ENCODE measurements at regions not wholly inside any gene's neighbourhood (a gene's known extent, or its start where the extent isn't known, plus 50 kb on each side); places are given as distances from the start of the nearest gene placed in this dataset.

- DNase-seq (ENCODE audit: low read depth in 2 of 2), result no peak
- Histone ChIP-seq H3K27me3 (ENCODE audit: control insufficient read depth, insufficient read depth, low read length) (no peaks in the 10 kb centered on the region), H3K79me2 (ENCODE audit: control insufficient read depth, insufficient read depth, low read length) (no peaks in the 10 kb centered on the region), H3K27ac (ENCODE audit: insufficient read depth, low read length) (no peak overlapping the region), H2AFZ (ENCODE audit: low read length) (no peak overlapping the region), H3K9ac (ENCODE audit: insufficient read depth, low read length) (no peak overlapping the region), H3K36me3 (ENCODE audit: control insufficient read depth, insufficient read depth, low read length) (no peaks in the 10 kb centered on the region), H3K4me2 (ENCODE audit: extremely low read depth, insufficient read depth, low read length) (no peak overlapping the region), H4K20me1 (ENCODE audit: control insufficient read depth, extremely low read depth, insufficient read depth, low read length) (no peaks in the 10 kb centered on the region), H3K4me1 (ENCODE audit: control insufficient read depth, extremely low read depth, insufficient read depth, low read length) (no peaks in the 10 kb centered on the region), H3K4me3 (replicated peaks in 1 of 4; ENCODE audit: control extremely low read depth in 1 of 4, insufficient read depth in 1 of 4, low read depth in 3 of 4, low read length in 4 of 4) (no peak overlapping the region), H3K9me3 (ENCODE audit: control insufficient read depth, insufficient read depth, low read depth, low read length) (no peaks in the 10 kb centered on the region)
- no peak for TF ChIP-seq CTCF (conservative IDR thresholded peaks at IDR 0.05 in 1 of 2, IDR thresholded peaks at IDR 0.05 in 1 of 2; ENCODE audit: low read depth in 1 of 2, low read length in 2 of 2)
- no peak for TF ChIP-seq EZH2 (IDR thresholded peaks at IDR 0.05; ENCODE audit: low read length, missing control alignments)
Measured at GRCh38 chr15:31523027-31523654, 196.5 kb downstream of the KLF13 start.

- H3K79me2 ChIP-seq (ENCODE audit: control insufficient read depth, insufficient read depth, low read length), result no peaks in the 10 kb centered on the region
- no peak overlapping the region for H2AFZ ChIP-seq (ENCODE audit: low read length)
- no peak overlapping the region for H3K4me2 ChIP-seq (ENCODE audit: extremely low read depth, insufficient read depth, low read length)
- TF ChIP-seq EZH2 (IDR thresholded peaks at IDR 0.05; ENCODE audit: low read length, missing control alignments), result no peak
- H3K9ac ChIP-seq (ENCODE audit: insufficient read depth, low read length), result no peak overlapping the region
- no peaks in the 10 kb centered on the region for H3K9me3 ChIP-seq (ENCODE audit: control insufficient read depth, insufficient read depth, low read depth, low read length)
- H3K27me3 ChIP-seq (ENCODE audit: control insufficient read depth, insufficient read depth, low read length), result no peaks in the 10 kb centered on the region
- H3K27ac ChIP-seq (ENCODE audit: insufficient read depth, low read length), result no peak overlapping the region
- H3K36me3 ChIP-seq (ENCODE audit: control insufficient read depth, insufficient read depth, low read length), result no peaks in the 10 kb centered on the region
- no peaks in the 10 kb centered on the region for H4K20me1 ChIP-seq (ENCODE audit: control insufficient read depth, extremely low read depth, insufficient read depth, low read length)
- H3K4me3 ChIP-seq (replicated peaks in 1 of 4; ENCODE audit: control extremely low read depth in 1 of 4, insufficient read depth in 1 of 4, low read depth in 3 of 4, low read length in 4 of 4), result no peak overlapping the region
- no peaks in the 10 kb centered on the region for H3K4me1 ChIP-seq (ENCODE audit: control insufficient read depth, extremely low read depth, insufficient read depth, low read length)
- DNase-seq (ENCODE audit: low read depth in 2 of 2), result no peak
Measured at GRCh38 chr15:31523655-31524049, 197.0 kb downstream of the KLF13 start.

GRCh38 chr15:31525185-31525695 lies 198.6 kb downstream of the KLF13 start:
- Histone ChIP-seq H2AFZ (ENCODE audit: low read length) (no peak overlapping the region), H3K4me3 (replicated peaks in 1 of 4; ENCODE audit: control extremely low read depth in 1 of 4, insufficient read depth in 1 of 4, low read depth in 3 of 4, low read length in 4 of 4) (no peak overlapping the region), H3K9ac (ENCODE audit: insufficient read depth, low read length) (no peak overlapping the region), H4K20me1 (ENCODE audit: control insufficient read depth, extremely low read depth, insufficient read depth, low read length) (no peaks in the 10 kb centered on the region), H3K79me2 (ENCODE audit: control insufficient read depth, insufficient read depth, low read length) (no peaks in the 10 kb centered on the region), H3K27me3 (ENCODE audit: control insufficient read depth, insufficient read depth, low read length) (no peaks in the 10 kb centered on the region), H3K27ac (ENCODE audit: insufficient read depth, low read length) (no peak overlapping the region), H3K4me1 (ENCODE audit: control insufficient read depth, extremely low read depth, insufficient read depth, low read length) (no peaks in the 10 kb centered on the region), H3K4me2 (ENCODE audit: extremely low read depth, insufficient read depth, low read length) (no peak overlapping the region), H3K36me3 (ENCODE audit: control insufficient read depth, insufficient read depth, low read length) (no peaks in the 10 kb centered on the region), H3K9me3 (ENCODE audit: control insufficient read depth, insufficient read depth, low read depth, low read length) (no peaks in the 10 kb centered on the region)
- TF ChIP-seq CTCF (conservative IDR thresholded peaks at IDR 0.05 in 1 of 2, IDR thresholded peaks at IDR 0.05 in 1 of 2; ENCODE audit: low read depth in 1 of 2, low read length in 2 of 2) (no peak), EZH2 (IDR thresholded peaks at IDR 0.05; ENCODE audit: low read length, missing control alignments) (no peak)
- DNase-seq (ENCODE audit: low read depth in 2 of 2), result no peak
